ENCODE measurements at regions not wholly inside any gene's neighbourhood (a gene's known extent, or its start where the extent isn't known, plus 50 kb on each side); places are given as distances from the start of the nearest gene placed in this dataset.
"Not testable (repeated sequence)": the region's sequence is repeated elsewhere in the genome, so short reads cannot be mapped to it uniquely, and the experiment has no call there.

- TF ChIP-seq POLR2AphosphoS5 (IDR thresholded peaks at IDR 0.05; ENCODE audit: low read depth, low read length) (no peak), POLR2A (IDR thresholded peaks at IDR 0.05; ENCODE audit: low read depth, low read length) (no peak), TAF1 (IDR thresholded peaks at IDR 0.05; ENCODE audit: borderline replicate concordance, low read depth, low read length) (no peak)
- FAIRE-seq (no peak), DNase-seq (ENCODE audit: insufficient read length) (no peak)
Measured at GRCh38 chr2:35184471-35184870, 1171.1 kb upstream of the CRIM1 start.

GRCh38 chr2:35176726-35177125 is 1178.9 kb upstream of the CRIM1 start:
- FAIRE-seq; DNase-seq (ENCODE audit: insufficient read length): not testable (repeated sequence)

GRCh38 chr2:35174845-35175244 is 1180.7 kb upstream of the CRIM1 start:
- no peak for DNase-seq (ENCODE audit: insufficient read length)
- TF ChIP-seq POLR2AphosphoS5 (IDR thresholded peaks at IDR 0.05; ENCODE audit: low read depth, low read length): no peak
- TF ChIP-seq TAF1 (IDR thresholded peaks at IDR 0.05; ENCODE audit: borderline replicate concordance, low read depth, low read length): no peak
- TF ChIP-seq POLR2A (IDR thresholded peaks at IDR 0.05; ENCODE audit: low read depth, low read length): no peak

GRCh38 chr2:35172687-35173086 is 1182.9 kb upstream of the CRIM1 start:
- DNase-seq (ENCODE audit: insufficient read length) (no peak), FAIRE-seq (no peak)
- TF ChIP-seq TAF1 (IDR thresholded peaks at IDR 0.05; ENCODE audit: borderline replicate concordance, low read depth, low read length) (no peak), POLR2A (IDR thresholded peaks at IDR 0.05; ENCODE audit: low read depth, low read length) (no peak), POLR2AphosphoS5 (IDR thresholded peaks at IDR 0.05; ENCODE audit: low read depth, low read length) (no peak)

More at GRCh38 chr2:35174845-35175244, 1180.7 kb upstream of the CRIM1 start:
- FAIRE-seq: no peak

- DNase-seq (ENCODE audit: insufficient read length) (no peak), FAIRE-seq (no peak)
Measured at GRCh38 chr2:35168351-35168750, 1187.2 kb upstream of the CRIM1 start.

GRCh38 chr2:35163948-35164347 is 1191.6 kb upstream of the CRIM1 start:
- FAIRE-seq (no peak), DNase-seq (ENCODE audit: insufficient read length) (no peak)
- TF ChIP-seq TAF1 (IDR thresholded peaks at IDR 0.05; ENCODE audit: borderline replicate concordance, low read depth, low read length): no peak
- no peak for TF ChIP-seq POLR2A (IDR thresholded peaks at IDR 0.05; ENCODE audit: low read depth, low read length)
- no peak for TF ChIP-seq POLR2AphosphoS5 (IDR thresholded peaks at IDR 0.05; ENCODE audit: low read depth, low read length)

More at GRCh38 chr2:35168351-35168750, 1187.2 kb upstream of the CRIM1 start:
- TF ChIP-seq POLR2A (IDR thresholded peaks at IDR 0.05; ENCODE audit: low read depth, low read length) (no peak), POLR2AphosphoS5 (IDR thresholded peaks at IDR 0.05; ENCODE audit: low read depth, low read length) (no peak), TAF1 (IDR thresholded peaks at IDR 0.05; ENCODE audit: borderline replicate concordance, low read depth, low read length) (no peak)

GRCh38 chr2:35160871-35161270 is 1194.7 kb upstream of the CRIM1 start:
- TF ChIP-seq TAF1 (IDR thresholded peaks at IDR 0.05; ENCODE audit: borderline replicate concordance, low read depth, low read length) (no peak), POLR2AphosphoS5 (IDR thresholded peaks at IDR 0.05; ENCODE audit: low read depth, low read length) (no peak), POLR2A (IDR thresholded peaks at IDR 0.05; ENCODE audit: low read depth, low read length) (no peak)
- FAIRE-seq (no peak), DNase-seq (ENCODE audit: insufficient read length) (no peak)

GRCh38 chr2:35125871-35126270 is 1229.7 kb upstream of the CRIM1 start:
- no peak for DNase-seq (ENCODE audit: insufficient read length)
- no peak for FAIRE-seq
- TF ChIP-seq TAF1 (IDR thresholded peaks at IDR 0.05; ENCODE audit: borderline replicate concordance, low read depth, low read length): no peak
- TF ChIP-seq POLR2AphosphoS5 (IDR thresholded peaks at IDR 0.05; ENCODE audit: low read depth, low read length): no peak
- TF ChIP-seq POLR2A (IDR thresholded peaks at IDR 0.05; ENCODE audit: low read depth, low read length): no peak

GRCh38 chr2:35125278-35125677 is 1230.3 kb upstream of the CRIM1 start:
- DNase-seq (ENCODE audit: insufficient read length): no peak
- TF ChIP-seq TAF1 (IDR thresholded peaks at IDR 0.05; ENCODE audit: borderline replicate concordance, low read depth, low read length) (no peak), POLR2AphosphoS5 (IDR thresholded peaks at IDR 0.05; ENCODE audit: low read depth, low read length) (no peak), POLR2A (IDR thresholded peaks at IDR 0.05; ENCODE audit: low read depth, low read length) (no peak)
- no peak for FAIRE-seq

GRCh38 chr2:35116151-35116550 is 1239.4 kb upstream of the CRIM1 start:
- no peak for DNase-seq (ENCODE audit: insufficient read length)
- FAIRE-seq: no peak
- no peak for TF ChIP-seq POLR2AphosphoS5 (IDR thresholded peaks at IDR 0.05; ENCODE audit: low read depth, low read length)
- TF ChIP-seq TAF1 (IDR thresholded peaks at IDR 0.05; ENCODE audit: borderline replicate concordance, low read depth, low read length): no peak
- no peak for TF ChIP-seq POLR2A (IDR thresholded peaks at IDR 0.05; ENCODE audit: low read depth, low read length)

- TF ChIP-seq POLR2A (IDR thresholded peaks at IDR 0.05; ENCODE audit: low read depth, low read length) (no peak), TAF1 (IDR thresholded peaks at IDR 0.05; ENCODE audit: borderline replicate concordance, low read depth, low read length) (no peak), POLR2AphosphoS5 (IDR thresholded peaks at IDR 0.05; ENCODE audit: low read depth, low read length) (no peak)
- DNase-seq (ENCODE audit: insufficient read length) (no peak), FAIRE-seq (no peak)
Measured at GRCh38 chr2:35114765-35115164, 1240.8 kb upstream of the CRIM1 start.

GRCh38 chr2:35112367-35112766 is 1243.2 kb upstream of the CRIM1 start:
- not testable (repeated sequence) for FAIRE-seq; DNase-seq (ENCODE audit: insufficient read length)

GRCh38 chr2:35104309-35104708 is 1251.3 kb upstream of the CRIM1 start:
- no peak for FAIRE-seq

More at GRCh38 chr2:35104309-35104708, 1251.3 kb upstream of the CRIM1 start:
- DNase-seq (ENCODE audit: insufficient read length): no peak
- no peak for TF ChIP-seq POLR2AphosphoS5 (IDR thresholded peaks at IDR 0.05; ENCODE audit: low read depth, low read length)
- no peak for TF ChIP-seq TAF1 (IDR thresholded peaks at IDR 0.05; ENCODE audit: borderline replicate concordance, low read depth, low read length)
- TF ChIP-seq POLR2A (IDR thresholded peaks at IDR 0.05; ENCODE audit: low read depth, low read length): no peak
